ENCODE measurements at regions not wholly inside any gene's neighbourhood (a gene's known extent, or its start where the extent isn't known, plus 50 kb on each side); places are given as distances from the start of the nearest gene placed in this dataset.

- TF ChIP-seq POLR2AphosphoS5 (IDR thresholded peaks at IDR 0.05) (no peak), POLR2A (IDR thresholded peaks at IDR 0.05) (no peak)
- TF ChIP-seq, protein P1, sequence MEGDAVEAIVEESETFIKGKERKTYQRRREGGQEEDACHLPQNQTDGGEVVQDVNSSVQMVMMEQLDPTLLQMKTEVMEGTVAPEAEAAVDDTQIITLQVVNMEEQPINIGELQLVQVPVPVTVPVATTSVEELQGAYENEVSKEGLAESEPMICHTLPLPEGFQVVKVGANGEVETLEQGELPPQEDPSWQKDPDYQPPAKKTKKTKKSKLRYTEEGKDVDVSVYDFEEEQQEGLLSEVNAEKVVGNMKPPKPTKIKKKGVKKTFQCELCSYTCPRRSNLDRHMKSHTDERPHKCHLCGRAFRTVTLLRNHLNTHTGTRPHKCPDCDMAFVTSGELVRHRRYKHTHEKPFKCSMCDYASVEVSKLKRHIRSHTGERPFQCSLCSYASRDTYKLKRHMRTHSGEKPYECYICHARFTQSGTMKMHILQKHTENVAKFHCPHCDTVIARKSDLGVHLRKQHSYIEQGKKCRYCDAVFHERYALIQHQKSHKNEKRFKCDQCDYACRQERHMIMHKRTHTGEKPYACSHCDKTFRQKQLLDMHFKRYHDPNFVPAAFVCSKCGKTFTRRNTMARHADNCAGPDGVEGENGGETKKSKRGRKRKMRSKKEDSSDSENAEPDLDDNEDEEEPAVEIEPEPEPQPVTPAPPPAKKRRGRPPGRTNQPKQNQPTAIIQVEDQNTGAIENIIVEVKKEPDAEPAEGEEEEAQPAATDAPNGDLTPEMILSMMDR (IDR thresholded peaks at IDR 0.05), result no peak
These were observed 135.1 kb upstream of the B3GAT2 start for GRCh38 chr6:71091956-71092355.

Data from transverse colon (tissue), 4 donors.